Karpas-422 (cell line): ENCODE measurements at regions not wholly inside any gene's neighbourhood (a gene's known extent, or its start where the extent isn't known, plus 50 kb on each side); places are given as distances from the start of the nearest gene placed in this dataset.

Experiments
- DNase-seq: peaks from one replicate; pipeline ENCODE4 v3.0.0-alpha.2; 2015
- H2AFZ ChIP-seq: fragments of 200-600 bp; sonication (generic); 2 replicates; pipeline ENCODE4 v1.6.1; 2014; ENCODE audit warnings: antibody characterized with exemption, low read length, mixed read lengths
- H3K27ac ChIP-seq: fragments of 200-600 bp; sonication (generic); 2 replicates; pipeline ENCODE4 v1.5.1; 2014; ENCODE audit warnings: mild to moderate bottlenecking, low read length, moderate library complexity
- H3K27me3 ChIP-seq: fragments of 200-600 bp; sonication (generic); 2 replicates; pipeline ENCODE4 v1.6.1; 2014; ENCODE audit warnings: low read length, mixed read lengths
- H3K36me3 ChIP-seq: fragments of 200-600 bp; sonication (generic); 2 replicates; pipeline ENCODE4 v1.6.1; 2014; ENCODE audit warnings: low read length, mixed read lengths; ENCODE audit not compliant: insufficient read depth
- H3K4me1 ChIP-seq: fragments of 200-600 bp; sonication (generic); 2 replicates; pipeline ENCODE4 v1.6.1; 2014; ENCODE audit warnings: mild to moderate bottlenecking, low read length, mixed read lengths
- H3K4me2 ChIP-seq: fragments of 200-600 bp; sonication (generic); 2 replicates; pipeline ENCODE4 v1.6.1; 2014; ENCODE audit warnings: low read length, low read depth, mild to moderate bottlenecking; ENCODE audit not compliant: poor library complexity, severe bottlenecking
- H3K4me3 ChIP-seq: fragments of 200-600 bp; sonication (generic); 2 replicates; pipeline ENCODE4 v1.5.1; 2014; ENCODE audit warnings: mild to moderate bottlenecking, antibody characterized with exemption, low read length, mixed read lengths
- H3K79me2 ChIP-seq: fragments of 200-600 bp; sonication (generic); 2 replicates; pipeline ENCODE4 v1.6.1; 2014; ENCODE audit warnings: mild to moderate bottlenecking, low read length, mixed read lengths
- H3K9ac ChIP-seq: fragments of 200-600 bp; sonication (generic); 2 replicates; pipeline ENCODE4 v1.6.0; 2014; ENCODE audit warnings: low read length
- H3K9me2 ChIP-seq: fragments of 200-600 bp; sonication (generic), shearing (Covaris generic); replicated peaks from 2 replicates; pipeline ENCODE4 v1.6.0; 2014; ENCODE audit warnings: mild to moderate bottlenecking, low read length, moderate library complexity; ENCODE audit not compliant: insufficient read depth
- H3K9me3 ChIP-seq: fragments of 300-700, 200-600 bp; sonication (generic); 2 replicates; pipeline ENCODE4 v1.6.1; 2014; ENCODE audit warnings: low read length, mixed read lengths
- H4K20me1 ChIP-seq: fragments of 200-600 bp; sonication (generic); 2 replicates; pipeline ENCODE4 v1.6.1; 2014; ENCODE audit warnings: mild to moderate bottlenecking, antibody characterized with exemption, low read length, low read depth; ENCODE audit not compliant: insufficient read depth

DNA sequence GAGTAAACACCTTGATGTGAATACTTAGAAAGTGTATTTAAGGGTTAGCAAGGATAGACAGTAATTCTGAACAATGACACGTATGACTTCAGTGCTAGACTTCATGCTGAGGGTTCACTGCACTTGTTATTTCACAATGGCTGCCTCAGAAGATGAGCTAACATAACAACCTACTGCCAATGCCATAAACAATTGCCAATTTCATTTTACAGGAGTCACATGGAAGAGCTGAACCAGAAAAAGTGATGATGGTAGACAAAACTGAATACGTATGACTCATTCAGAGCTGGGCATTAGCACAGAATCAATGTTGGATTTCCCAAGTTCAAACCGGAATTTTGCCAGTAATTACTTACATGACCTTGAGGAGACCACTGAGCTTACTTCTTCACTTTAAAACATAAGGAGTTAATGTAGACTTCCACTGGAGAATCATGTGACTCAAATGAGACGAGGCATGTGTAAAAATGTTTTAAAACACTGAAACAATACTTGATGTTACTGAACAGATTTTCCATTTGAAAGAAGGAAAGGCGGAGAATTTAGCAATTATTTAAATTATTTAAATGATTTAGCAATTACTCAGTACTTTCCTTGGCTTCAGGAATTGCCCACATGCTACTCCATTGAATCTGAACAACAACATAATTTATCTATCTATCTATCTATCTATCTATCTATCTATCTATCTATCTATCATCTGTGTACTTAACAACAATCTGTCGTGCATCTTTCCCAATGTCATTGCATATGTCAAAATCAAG lies 868.5 kb upstream of the SLIT2 start:
- DNase-seq: no peak
- H3K27ac ChIP-seq: no peak overlapping the region
- no peaks in the 10 kb centered on the region for H3K9me2 ChIP-seq
- peaks cover 21% of the 10 kb centered on the region for H3K9me3 ChIP-seq
- no peak overlapping the region for H2AFZ ChIP-seq
- H3K36me3 ChIP-seq: no peaks in the 10 kb centered on the region
- no peaks in the 10 kb centered on the region for H3K79me2 ChIP-seq
- no peaks in the 10 kb centered on the region for H4K20me1 ChIP-seq
- no peaks in the 10 kb centered on the region for H3K4me1 ChIP-seq
- no peak overlapping the region for H3K4me3 ChIP-seq
- H3K4me2 ChIP-seq: no peak overlapping the region
- H3K9ac ChIP-seq: no peak overlapping the region
- no peaks in the 10 kb centered on the region for H3K27me3 ChIP-seq

DNA sequence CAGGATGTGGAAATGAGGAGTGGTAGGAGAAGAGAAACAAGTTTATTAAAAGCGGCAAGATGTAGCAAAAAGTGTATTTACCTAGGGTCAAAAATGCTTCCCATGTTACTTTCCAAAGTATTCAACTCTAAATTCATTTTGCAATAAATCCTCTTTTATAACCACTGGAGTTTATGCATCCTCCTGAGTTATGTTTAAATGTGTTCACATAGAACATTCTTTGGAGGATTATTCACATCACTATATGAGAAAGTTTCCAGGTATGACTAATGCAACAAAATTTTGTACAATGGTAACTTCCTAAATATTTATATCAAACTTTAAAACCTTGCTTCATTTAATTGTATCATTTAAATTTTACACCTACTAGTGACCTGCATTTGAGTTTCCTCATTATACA lies 870.6 kb upstream of the SLIT2 start:
- no peaks in the 10 kb centered on the region for H4K20me1 ChIP-seq
- no peaks in the 10 kb centered on the region for H3K79me2 ChIP-seq
- no peak overlapping the region for H3K4me2 ChIP-seq
- H3K27ac ChIP-seq: no peak overlapping the region
- no peaks in the 10 kb centered on the region for H3K36me3 ChIP-seq
- no peak for DNase-seq
- no peak overlapping the region for H3K9ac ChIP-seq
- no peak overlapping the region for H2AFZ ChIP-seq
- no peak overlapping the region for H3K4me3 ChIP-seq
- peaks cover 12% of the 10 kb centered on the region; the same call in 1 of the 2 replicates for H3K9me3 ChIP-seq
- no peaks in the 10 kb centered on the region for H3K4me1 ChIP-seq
- H3K9me2 ChIP-seq: no peaks in the 10 kb centered on the region
- no peaks in the 10 kb centered on the region for H3K27me3 ChIP-seq

DNA sequence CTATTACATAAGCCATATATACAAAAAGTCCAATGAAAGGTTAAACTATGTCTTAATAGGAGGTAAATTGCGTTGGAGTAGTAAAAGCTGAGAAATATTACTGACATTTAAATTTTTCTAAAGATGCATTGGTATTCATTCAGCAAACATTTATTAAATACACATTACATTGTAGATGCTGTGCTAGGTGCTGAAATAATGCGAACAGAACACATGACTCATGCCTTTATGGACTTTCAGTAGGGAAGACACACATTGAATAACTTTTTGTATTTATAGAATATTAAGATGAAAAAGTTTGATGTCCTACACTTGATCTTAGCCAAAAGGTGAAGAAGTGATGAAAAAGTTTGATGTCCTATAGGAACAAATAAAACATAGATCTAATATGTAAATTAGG lies 871.1 kb upstream of the SLIT2 start:
- Histone ChIP-seq H3K79me2 (no peaks in the 10 kb centered on the region), H3K27ac (no peak overlapping the region), H3K9ac (no peak overlapping the region), H3K4me2 (no peak overlapping the region), H3K9me2 (no peaks in the 10 kb centered on the region), H3K9me3 (peaks cover 12% of the 10 kb centered on the region; the same call in 1 of the 2 replicates), H3K4me3 (no peak overlapping the region), H4K20me1 (no peaks in the 10 kb centered on the region), H3K36me3 (no peaks in the 10 kb centered on the region), H2AFZ (no peak overlapping the region), H3K27me3 (no peaks in the 10 kb centered on the region), H3K4me1 (no peaks in the 10 kb centered on the region)
- DNase-seq: no peak

DNA sequence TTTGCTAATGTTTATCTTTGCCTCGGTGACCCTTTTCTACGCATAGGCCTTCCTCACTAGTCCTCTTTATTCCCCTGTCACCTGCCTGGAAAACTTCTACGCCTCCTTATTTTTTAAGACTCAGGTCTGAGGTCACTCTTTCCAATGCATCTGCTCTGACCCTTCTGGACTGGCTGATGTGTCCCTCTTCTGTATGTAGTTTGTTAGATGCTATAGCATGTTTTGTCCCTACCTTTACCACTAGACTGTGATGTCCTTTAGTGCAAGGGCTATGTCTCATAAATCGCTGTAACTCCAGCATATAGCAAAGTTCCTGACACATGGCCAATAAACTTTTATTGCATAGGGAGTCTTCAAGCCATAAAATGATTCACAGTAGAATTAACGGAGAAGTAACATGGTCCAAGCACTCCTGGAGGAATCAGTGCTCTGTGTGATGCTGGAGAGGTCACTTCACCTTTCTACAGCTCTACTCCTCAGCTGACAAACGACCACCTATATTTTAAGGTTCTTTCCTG lies 872.5 kb upstream of the SLIT2 start:
- H3K4me1 ChIP-seq: no peaks in the 10 kb centered on the region
- H3K36me3 ChIP-seq: no peaks in the 10 kb centered on the region
- H3K27ac ChIP-seq: no peak overlapping the region
- no peaks in the 10 kb centered on the region for H3K27me3 ChIP-seq
- H4K20me1 ChIP-seq: no peaks in the 10 kb centered on the region
- no peaks in the 10 kb centered on the region for H3K9me2 ChIP-seq
- no peak overlapping the region for H3K4me2 ChIP-seq
- no peaks in the 10 kb centered on the region for H3K79me2 ChIP-seq
- DNase-seq: no peak
- peaks cover 17% of the 10 kb centered on the region for H3K9me3 ChIP-seq
- no peak overlapping the region for H3K9ac ChIP-seq
- no peak overlapping the region for H2AFZ ChIP-seq
- no peak overlapping the region for H3K4me3 ChIP-seq

DNA sequence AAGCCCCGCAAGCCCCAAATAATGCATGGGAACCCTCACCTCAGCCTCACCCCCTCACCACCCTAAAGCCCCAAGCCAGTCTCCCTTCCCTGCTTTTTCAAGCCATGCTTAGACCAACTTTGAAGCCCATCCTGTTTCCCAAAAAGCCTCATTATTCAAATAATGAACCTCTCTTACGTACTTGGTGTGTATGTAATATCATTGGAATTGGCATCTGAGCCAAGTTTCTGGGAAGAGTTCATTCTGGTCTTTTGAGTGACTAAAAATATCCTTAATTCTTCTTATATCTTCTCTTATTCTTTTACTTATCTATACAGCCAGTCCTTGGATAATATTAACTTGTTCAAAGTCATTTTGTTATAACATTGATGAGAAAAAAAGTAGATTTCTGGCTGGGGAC lies 875.8 kb upstream of the SLIT2 start:
- Histone ChIP-seq H3K4me2 (no peak overlapping the region), H3K9me3 (peaks cover 14% of the 10 kb centered on the region), H4K20me1 (no peaks in the 10 kb centered on the region), H3K36me3 (no peaks in the 10 kb centered on the region), H3K9me2 (no peaks in the 10 kb centered on the region), H3K4me3 (no peak overlapping the region), H3K4me1 (no peaks in the 10 kb centered on the region), H3K27me3 (no peaks in the 10 kb centered on the region), H3K79me2 (no peaks in the 10 kb centered on the region), H3K9ac (no peak overlapping the region), H3K27ac (no peak overlapping the region), H2AFZ (no peak overlapping the region)
- no peak for DNase-seq

DNA sequence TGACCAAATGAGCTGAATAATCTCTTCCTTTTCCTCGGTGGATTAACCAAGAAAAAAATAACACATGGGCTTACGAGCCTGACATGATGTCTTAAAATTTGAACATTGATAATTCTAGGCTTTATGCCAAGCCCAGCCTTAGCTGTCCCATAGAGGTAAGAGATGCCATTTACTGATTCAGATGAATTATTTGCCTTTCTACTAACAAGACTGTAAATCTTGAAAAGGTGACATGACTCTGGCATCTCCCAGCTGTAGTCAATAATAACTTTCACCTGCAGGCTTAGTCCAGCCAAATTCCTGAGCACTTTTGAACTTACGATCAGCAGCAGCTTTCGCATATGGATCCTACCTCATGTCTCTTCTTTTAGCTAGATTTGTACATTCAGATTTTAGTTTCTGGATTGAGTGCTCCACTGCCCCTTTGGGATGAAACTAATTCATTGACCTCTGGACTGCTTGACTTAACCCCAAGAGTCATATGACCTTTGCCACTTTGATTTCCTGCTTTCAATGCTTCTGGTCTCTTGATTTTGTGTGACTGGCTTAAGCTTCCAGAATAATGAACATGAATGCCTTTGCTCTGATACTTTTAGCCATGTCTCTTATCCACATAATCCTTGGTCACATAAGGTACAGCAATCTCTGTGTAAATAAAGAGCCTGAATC lies 876.4 kb upstream of the SLIT2 start:
- Histone ChIP-seq H3K27me3 (no peaks in the 10 kb centered on the region), H3K9me2 (no peaks in the 10 kb centered on the region), H3K79me2 (no peaks in the 10 kb centered on the region), H3K9me3 (peaks cover 14% of the 10 kb centered on the region), H3K4me1 (no peaks in the 10 kb centered on the region), H3K36me3 (no peaks in the 10 kb centered on the region), H2AFZ (no peak overlapping the region), H3K9ac (no peak overlapping the region), H3K27ac (no peak overlapping the region), H4K20me1 (no peaks in the 10 kb centered on the region), H3K4me3 (no peak overlapping the region), H3K4me2 (no peak overlapping the region)
- no peak for DNase-seq

DNA sequence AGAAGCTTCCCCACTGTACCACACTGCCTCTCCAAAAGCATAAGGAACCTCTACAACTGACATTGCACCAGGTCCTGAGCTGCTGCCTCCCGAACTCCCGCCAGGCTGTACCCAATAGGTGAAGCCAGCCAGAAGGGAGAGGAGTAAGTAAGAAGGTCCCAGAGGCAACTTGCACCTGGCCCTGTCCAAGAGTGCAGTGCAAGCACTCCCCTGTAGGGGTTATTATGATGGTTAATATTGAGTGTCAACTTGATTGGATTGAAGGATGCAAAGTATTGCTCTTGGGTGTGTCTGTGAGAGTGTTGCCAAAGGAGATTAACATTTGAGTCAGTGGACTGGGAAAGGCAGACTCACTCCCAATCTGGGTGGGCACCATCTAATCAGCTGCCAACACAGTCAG lies 879.3 kb upstream of the SLIT2 start:
- no peaks in the 10 kb centered on the region for H3K27me3 ChIP-seq
- no peak overlapping the region for H2AFZ ChIP-seq
- no peak overlapping the region for H3K9ac ChIP-seq
- no peak for DNase-seq
- no peaks in the 10 kb centered on the region for H3K36me3 ChIP-seq
- peaks cover 9% of the 10 kb centered on the region for H3K9me3 ChIP-seq
- H3K4me1 ChIP-seq: no peaks in the 10 kb centered on the region
- H3K9me2 ChIP-seq: no peaks in the 10 kb centered on the region
- H3K4me3 ChIP-seq: no peak overlapping the region
- no peaks in the 10 kb centered on the region for H3K79me2 ChIP-seq
- no peak overlapping the region for H3K4me2 ChIP-seq
- no peaks in the 10 kb centered on the region for H4K20me1 ChIP-seq
- no peak overlapping the region for H3K27ac ChIP-seq

DNA sequence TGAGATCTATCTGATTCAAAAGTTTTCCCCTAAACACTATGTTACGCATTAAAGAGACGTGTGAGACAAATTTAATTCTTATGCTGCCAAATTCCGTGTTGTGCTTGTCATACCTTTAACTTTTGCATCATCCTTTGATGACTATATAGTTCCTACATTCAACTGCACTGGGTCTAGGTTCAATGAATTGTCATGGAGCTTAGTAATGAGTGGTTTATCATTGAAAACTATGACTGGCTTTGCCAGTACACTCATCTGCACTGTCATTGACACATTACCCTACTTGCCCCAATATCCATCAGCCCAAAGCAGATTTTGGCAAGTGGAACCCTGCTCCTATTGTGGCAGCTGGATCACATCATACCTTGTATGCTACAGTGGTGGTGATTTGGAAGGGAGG lies 882.9 kb upstream of the SLIT2 start:
- Histone ChIP-seq H3K9me2 (no peaks in the 10 kb centered on the region), H3K79me2 (no peaks in the 10 kb centered on the region), H2AFZ (no peak overlapping the region), H3K4me2 (no peak overlapping the region), H3K9ac (no peak overlapping the region), H3K36me3 (no peaks in the 10 kb centered on the region; the same call in 1 of the 2 replicates), H3K27me3 (no peaks in the 10 kb centered on the region), H3K9me3 (peaks cover 9% of the 10 kb centered on the region; the same call in 1 of the 2 replicates), H4K20me1 (no peaks in the 10 kb centered on the region), H3K4me1 (no peaks in the 10 kb centered on the region), H3K27ac (no peak overlapping the region), H3K4me3 (no peak overlapping the region)
- no peak for DNase-seq
